CD8-positive, alpha-beta memory T cell (primary cell): ENCODE measurements at regions not wholly inside any gene's neighbourhood (a gene's known extent, or its start where the extent isn't known, plus 50 kb on each side); places are given as distances from the start of the nearest gene placed in this dataset.
"Not testable (repeated sequence)": the region's sequence is repeated elsewhere in the genome, so short reads cannot be mapped to it uniquely, and the experiment has no call there.

Experiments
- CTCF ChIA-PET: fragments of 350-600 bp; sonication (Branson Sonifier 250); formaldehyde crosslinking; loops from one replicate; lab custom pipeline; 2021; ENCODE audit warnings: antibody characterized with exemption; lab: Charles Lee
- POLR2A ChIA-PET: fragments of 350-600 bp; sonication (Branson Sonifier 250); formaldehyde crosslinking; loops from one replicate; lab custom pipeline; 2021; ENCODE audit warnings: antibody characterized with exemption; lab: Charles Lee
- DNase-seq, 5 donors: peaks; one replicate each; pipeline versions ENCODE4 v3.0.0 to v3.0.0-alpha.2; 2020 to 2022; ENCODE audit warnings: mixed read lengths in 1 of 5
- H3K27ac ChIP-seq: one replicate; pipeline ENCODE4 v1.7.0; 2013; ENCODE audit warnings: low read depth, mild to moderate bottlenecking, low read length, moderate library complexity
- H3K27me3 ChIP-seq: 2 replicates; pipeline ENCODE4 v1.7.0; 2013; ENCODE audit warnings: low read length, mild to moderate bottlenecking; ENCODE audit not compliant: insufficient read depth, poor library complexity, severe bottlenecking
- H3K36me3 ChIP-seq: 2 replicates; pipeline ENCODE4 v1.7.0; 2013; ENCODE audit warnings: mild to moderate bottlenecking, low read length, moderate library complexity; ENCODE audit not compliant: insufficient read depth
- H3K4me1 ChIP-seq: 2 replicates; pipeline ENCODE4 v1.7.0; 2013; ENCODE audit warnings: mild to moderate bottlenecking, low read length, moderate library complexity; ENCODE audit not compliant: insufficient read depth
- H3K4me3 ChIP-seq: 2 replicates; pipeline ENCODE4 v1.7.0; 2013; ENCODE audit warnings: mild to moderate bottlenecking, low read length
- H3K9me3 ChIP-seq: 2 replicates; pipeline ENCODE4 v1.7.0; 2013; ENCODE audit warnings: mild to moderate bottlenecking, low read length
- H3K27ac Mint-ChIP-seq, 8 donors: one replicate each; pipeline ENCODE4 v1.8.0; 2020 to 2021; ENCODE audit warnings: mixed read lengths in 8 of 8, mild to moderate bottlenecking in 6 of 8, inconsistent platforms in 3 of 8, moderate library complexity in 3 of 8
- H3K27me3 Mint-ChIP-seq, 2 donors: one replicate each; pipeline ENCODE4 v1.8.0; 2020 to 2021; ENCODE audit warnings: mixed read lengths in 2 of 2, mild to moderate bottlenecking in 1 of 2, moderate library complexity in 1 of 2
- H3K36me3 Mint-ChIP-seq, 3 donors: one replicate each; pipeline ENCODE4 v1.8.0; 2020 to 2021; ENCODE audit warnings: mixed read lengths in 3 of 3, inconsistent platforms in 1 of 3, mild to moderate bottlenecking in 1 of 3
- H3K4me1 Mint-ChIP-seq, 3 donors: one replicate each; pipeline ENCODE4 v1.8.0; 2020 to 2021; ENCODE audit warnings: mixed read lengths in 3 of 3, inconsistent platforms in 1 of 3, mild to moderate bottlenecking in 1 of 3
- H3K4me3 Mint-ChIP-seq, 7 donors: one replicate each; pipeline ENCODE4 v1.8.0; 2020 to 2021; ENCODE audit warnings: mixed read lengths in 7 of 7, mild to moderate bottlenecking in 6 of 7, moderate library complexity in 4 of 7, inconsistent platforms in 2 of 7
- H3K9me3 Mint-ChIP-seq, 5 donors: one replicate each; pipeline ENCODE4 v1.8.0; 2020 to 2022; ENCODE audit warnings: mixed read lengths in 5 of 5, mild to moderate bottlenecking in 3 of 5, moderate library complexity in 2 of 5, inconsistent platforms in 1 of 5

GRCh38 chr15:84094720-84095119, 140.9 kb upstream of the GOLGA6L4 start:
- H3K36me3 Mint-ChIP-seq, H3K27ac ChIP-seq, H3K4me3 ChIP-seq, H3K9me3 Mint-ChIP-seq, CTCF ChIA-PET, H3K36me3 ChIP-seq, H3K4me3 Mint-ChIP-seq, H3K27me3 ChIP-seq, DNase-seq, POLR2A ChIA-PET, H3K4me1 Mint-ChIP-seq, H3K4me1 ChIP-seq, H3K27ac Mint-ChIP-seq, H3K9me3 ChIP-seq: not testable (repeated sequence)
- H3K27me3 Mint-ChIP-seq = peaks cover 0 to 11% of the 10 kb centered on the region in 2 donors

- H3K9me3 Mint-ChIP-seq, H3K27me3 ChIP-seq, POLR2A ChIA-PET, H3K36me3 Mint-ChIP-seq, H3K4me1 Mint-ChIP-seq, H3K27ac Mint-ChIP-seq, H3K9me3 ChIP-seq, H3K4me3 Mint-ChIP-seq, CTCF ChIA-PET, H3K4me3 ChIP-seq, H3K4me1 ChIP-seq, H3K27ac ChIP-seq, DNase-seq, H3K36me3 ChIP-seq: not testable (repeated sequence)
- H3K27me3 Mint-ChIP-seq = peaks cover 0 to 20% of the 10 kb centered on the region in 2 donors
Observed at GRCh38 chr15:84097053-84097452, 138.5 kb upstream of the GOLGA6L4 start.

- Mint-ChIP-seq H3K36me3 (peaks cover 0 to 3% (median 0%) of the 10 kb centered on the region in 3 donors), H3K27ac (no peak overlapping the region), H3K4me1 (no peaks in the 10 kb centered on the region), H3K27me3 (peaks cover 2 to 24% of the 10 kb centered on the region in 2 donors), H3K4me3 (no peak overlapping the region), H3K9me3 (no peaks in the 10 kb centered on the region)
- H3K4me1 ChIP-seq = no peaks in the 10 kb centered on the region
- H3K4me3 ChIP-seq = no peak overlapping the region
- no peak for DNase-seq
- no peaks in the 10 kb centered on the region for H3K9me3 ChIP-seq
- CTCF ChIA-PET = no interaction called here
- POLR2A ChIA-PET = no interaction called here
- H3K27me3 ChIP-seq = no peaks in the 10 kb centered on the region
- H3K27ac ChIP-seq = no peak overlapping the region
- H3K36me3 ChIP-seq = no peaks in the 10 kb centered on the region
Observed at GRCh38 chr15:84098604-84099003, 137.0 kb upstream of the GOLGA6L4 start.

- Mint-ChIP-seq H3K4me1 (no peaks in the 10 kb centered on the region), H3K9me3 (no peaks in the 10 kb centered on the region), H3K36me3 (peaks cover 0 to 3% (median 0%) of the 10 kb centered on the region in 3 donors), H3K27me3 (peaks cover 3 to 24% of the 10 kb centered on the region in 2 donors), H3K4me3 (no peak overlapping the region), H3K27ac (no peak overlapping the region)
- Histone ChIP-seq H3K36me3 (no peaks in the 10 kb centered on the region), H3K27ac (no peak overlapping the region), H3K4me3 (no peak overlapping the region), H3K4me1 (no peaks in the 10 kb centered on the region), H3K27me3 (no peaks in the 10 kb centered on the region), H3K9me3 (no peaks in the 10 kb centered on the region)
- ChIA-PET CTCF (no interaction called here), POLR2A (no interaction called here)
- DNase-seq = no peak
Observed at GRCh38 chr15:84099181-84099580, 136.4 kb upstream of the GOLGA6L4 start.

- Mint-ChIP-seq H3K4me3 (no peak overlapping the region), H3K27me3 (peaks cover 3 to 35% of the 10 kb centered on the region in 2 donors), H3K27ac (no peak overlapping the region), H3K4me1 (no peaks in the 10 kb centered on the region), H3K9me3 (no peaks in the 10 kb centered on the region), H3K36me3 (peaks cover 0 to 3% (median 0%) of the 10 kb centered on the region in 3 donors)
- Histone ChIP-seq H3K4me3 (no peak overlapping the region), H3K27ac (no peak overlapping the region), H3K9me3 (no peaks in the 10 kb centered on the region), H3K36me3 (no peaks in the 10 kb centered on the region), H3K4me1 (no peaks in the 10 kb centered on the region), H3K27me3 (no peaks in the 10 kb centered on the region)
- ChIA-PET POLR2A (no interaction called here), CTCF (no interaction called here)
- no peak for DNase-seq
Observed at GRCh38 chr15:84103345-84103744, 132.2 kb upstream of the GOLGA6L4 start.

GRCh38 chr15:84104853-84105252, 130.7 kb upstream of the GOLGA6L4 start:
- no peaks in the 10 kb centered on the region for H3K9me3 ChIP-seq
- no peak overlapping the region for H3K4me3 Mint-ChIP-seq
- H3K9me3 Mint-ChIP-seq = no peaks in the 10 kb centered on the region
- H3K4me1 ChIP-seq = no peaks in the 10 kb centered on the region
- H3K36me3 ChIP-seq = no peaks in the 10 kb centered on the region
- DNase-seq = no peak
- peaks cover 0 to 3% (median 0%) of the 10 kb centered on the region in 3 donors for H3K36me3 Mint-ChIP-seq
- H3K27me3 ChIP-seq = no peaks in the 10 kb centered on the region
- H3K27ac ChIP-seq = no peak overlapping the region
- no peak overlapping the region for H3K27ac Mint-ChIP-seq
- no peak overlapping the region for H3K4me3 ChIP-seq
- H3K27me3 Mint-ChIP-seq = peaks cover 3 to 39% of the 10 kb centered on the region in 2 donors
- no peaks in the 10 kb centered on the region for H3K4me1 Mint-ChIP-seq
- ChIA-PET CTCF (no interaction called here), POLR2A (no interaction called here)

- ChIA-PET CTCF (no interaction called here), POLR2A (no interaction called here)
- H3K36me3 ChIP-seq = no peaks in the 10 kb centered on the region
- peaks cover 5 to 30% of the 10 kb centered on the region in 2 donors for H3K27me3 Mint-ChIP-seq
- H3K27ac ChIP-seq = no peak overlapping the region
- H3K36me3 Mint-ChIP-seq = no peaks in the 10 kb centered on the region
- H3K27ac Mint-ChIP-seq = no peak overlapping the region
- no peaks in the 10 kb centered on the region for H3K9me3 ChIP-seq
- H3K4me3 Mint-ChIP-seq = no peak overlapping the region
- H3K4me1 Mint-ChIP-seq = no peaks in the 10 kb centered on the region
- H3K27me3 ChIP-seq = no peaks in the 10 kb centered on the region
- H3K9me3 Mint-ChIP-seq = no peaks in the 10 kb centered on the region
- DNase-seq = no peak
- H3K4me1 ChIP-seq = no peaks in the 10 kb centered on the region
- H3K4me3 ChIP-seq = no peak overlapping the region
Observed at GRCh38 chr15:84108728-84109127, 126.8 kb upstream of the GOLGA6L4 start.

- Histone ChIP-seq H3K4me1 (no peaks in the 10 kb centered on the region), H3K27ac (no peak overlapping the region), H3K4me3 (no peak overlapping the region), H3K9me3 (no peaks in the 10 kb centered on the region), H3K27me3 (no peaks in the 10 kb centered on the region), H3K36me3 (no peaks in the 10 kb centered on the region)
- Mint-ChIP-seq H3K4me3 (no peak overlapping the region), H3K27me3 (peaks cover 13 to 41% of the 10 kb centered on the region in 2 donors), H3K9me3 (no peaks in the 10 kb centered on the region), H3K4me1 (no peaks in the 10 kb centered on the region), H3K36me3 (peaks cover 0 to 2% (median 0%) of the 10 kb centered on the region in 3 donors), H3K27ac (no peak overlapping the region)
- POLR2A ChIA-PET = no interaction called here
- no peak for DNase-seq
- CTCF ChIA-PET = no interaction called here
Observed at GRCh38 chr15:84111575-84111974, 124.0 kb upstream of the GOLGA6L4 start.

GRCh38 chr15:84112025-84112424, 123.5 kb upstream of the GOLGA6L4 start:
- no peak overlapping the region for H3K27ac ChIP-seq
- Mint-ChIP-seq H3K4me3 (no peak overlapping the region), H3K4me1 (no peaks in the 10 kb centered on the region), H3K27me3 (peaks cover 13 to 40% of the 10 kb centered on the region in 2 donors), H3K36me3 (peaks cover 0 to 2% (median 0%) of the 10 kb centered on the region in 3 donors), H3K9me3 (no peaks in the 10 kb centered on the region), H3K27ac (no peak overlapping the region)
- no peaks in the 10 kb centered on the region for H3K27me3 ChIP-seq
- CTCF ChIA-PET = no interaction called here
- H3K4me1 ChIP-seq = no peaks in the 10 kb centered on the region
- H3K4me3 ChIP-seq = no peak overlapping the region
- H3K36me3 ChIP-seq = no peaks in the 10 kb centered on the region
- POLR2A ChIA-PET = no interaction called here
- H3K9me3 ChIP-seq = no peaks in the 10 kb centered on the region
- no peak for DNase-seq
